Bronchial epithelial cell (primary cell): ENCODE measurements at regions not wholly inside any gene's neighbourhood (a gene's known extent, or its start where the extent isn't known, plus 50 kb on each side); places are given as distances from the start of the nearest gene placed in this dataset.
"Not testable (repeated sequence)": the region's sequence is repeated elsewhere in the genome, so short reads cannot be mapped to it uniquely, and the experiment has no call there.

Source experiments
- DNase-seq: peaks from one replicate; pipeline ENCODE4 v3.0.0-alpha.2; 2010; ENCODE audit warnings: low read depth
- FAIRE-seq: peaks from 2 replicates; lab custom pipeline; 2011; peaks lifted over from hg19 to GRCh38; lab: Jason Lieb, UNC
- H3K27me3 ChIP-seq: 2 replicates; pipeline ENCODE4 v1.5.1; 2011; ENCODE audit warnings: low read length; ENCODE audit not compliant: control insufficient read depth, insufficient read depth
- H3K36me3 ChIP-seq: 2 replicates; pipeline ENCODE4 v1.5.1; 2011; ENCODE audit warnings: low read length; ENCODE audit not compliant: control insufficient read depth, insufficient read depth
- H3K4me3 ChIP-seq: 2 replicates; pipeline ENCODE4 v1.5.1; 2011; ENCODE audit warnings: mild to moderate bottlenecking, low read depth, low read length, control low read depth
- TF ChIP-seq, protein P1 (sequence below): IDR thresholded peaks from 2 replicates; pipeline ENCODE4 v1.5.1; 2011; ENCODE audit warnings: mild to moderate bottlenecking, moderate library complexity, low read length, control low read depth, inconsistent platforms; ENCODE audit not compliant: insufficient read depth, severe bottlenecking

DNA sequence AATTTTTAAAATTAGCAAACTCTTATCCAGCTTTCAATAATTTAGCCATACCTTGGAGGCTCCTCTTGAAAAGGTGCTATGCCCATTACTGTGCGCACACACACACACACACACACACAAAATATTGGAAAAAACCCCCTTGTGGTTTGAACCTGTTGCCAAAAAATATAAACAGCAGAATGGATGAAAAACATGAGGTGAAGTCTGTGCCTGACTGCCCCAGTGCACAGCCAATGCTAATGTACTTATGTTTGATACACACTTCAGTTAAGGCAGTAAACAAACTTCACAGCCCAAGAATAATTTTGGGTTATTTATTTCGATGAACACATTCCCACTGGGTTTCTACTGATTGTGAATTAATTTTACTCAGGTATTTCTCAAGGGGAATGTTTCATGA lies 113.2 kb upstream of the SEM1 start:
- Histone ChIP-seq H3K27me3 (no peaks in the 10 kb centered on the region), H3K36me3 (no peaks in the 10 kb centered on the region), H3K4me3 (no peak overlapping the region)
- TF ChIP-seq, protein P1, sequence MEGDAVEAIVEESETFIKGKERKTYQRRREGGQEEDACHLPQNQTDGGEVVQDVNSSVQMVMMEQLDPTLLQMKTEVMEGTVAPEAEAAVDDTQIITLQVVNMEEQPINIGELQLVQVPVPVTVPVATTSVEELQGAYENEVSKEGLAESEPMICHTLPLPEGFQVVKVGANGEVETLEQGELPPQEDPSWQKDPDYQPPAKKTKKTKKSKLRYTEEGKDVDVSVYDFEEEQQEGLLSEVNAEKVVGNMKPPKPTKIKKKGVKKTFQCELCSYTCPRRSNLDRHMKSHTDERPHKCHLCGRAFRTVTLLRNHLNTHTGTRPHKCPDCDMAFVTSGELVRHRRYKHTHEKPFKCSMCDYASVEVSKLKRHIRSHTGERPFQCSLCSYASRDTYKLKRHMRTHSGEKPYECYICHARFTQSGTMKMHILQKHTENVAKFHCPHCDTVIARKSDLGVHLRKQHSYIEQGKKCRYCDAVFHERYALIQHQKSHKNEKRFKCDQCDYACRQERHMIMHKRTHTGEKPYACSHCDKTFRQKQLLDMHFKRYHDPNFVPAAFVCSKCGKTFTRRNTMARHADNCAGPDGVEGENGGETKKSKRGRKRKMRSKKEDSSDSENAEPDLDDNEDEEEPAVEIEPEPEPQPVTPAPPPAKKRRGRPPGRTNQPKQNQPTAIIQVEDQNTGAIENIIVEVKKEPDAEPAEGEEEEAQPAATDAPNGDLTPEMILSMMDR, result no peak
- FAIRE-seq (no peak), DNase-seq (no peak)

DNA sequence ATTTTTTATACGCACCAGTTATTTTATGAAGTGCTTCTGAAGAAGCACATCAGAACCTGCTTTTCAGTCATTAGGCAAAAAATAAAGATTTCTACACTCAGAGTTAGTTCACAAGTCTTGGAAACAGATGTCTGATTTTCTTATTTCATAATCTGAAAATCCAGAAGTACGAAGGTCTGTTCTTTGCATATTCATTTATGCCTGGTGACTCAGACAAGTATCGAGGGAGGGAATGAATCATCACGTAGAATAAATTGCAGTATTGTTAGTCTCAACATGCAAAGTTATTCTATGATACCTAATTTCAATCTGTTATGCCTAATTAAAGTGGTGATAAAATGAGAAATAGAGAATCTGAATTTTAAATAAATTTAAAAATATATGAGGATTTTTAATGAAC lies 113.6 kb upstream of the SEM1 start:
- no peak for FAIRE-seq
- peak; percentile 86 for DNase-seq
- Histone ChIP-seq H3K36me3 (no peaks in the 10 kb centered on the region), H3K4me3 (no peak overlapping the region), H3K27me3 (no peaks in the 10 kb centered on the region)
- TF ChIP-seq, protein P1, result no peak

DNA sequence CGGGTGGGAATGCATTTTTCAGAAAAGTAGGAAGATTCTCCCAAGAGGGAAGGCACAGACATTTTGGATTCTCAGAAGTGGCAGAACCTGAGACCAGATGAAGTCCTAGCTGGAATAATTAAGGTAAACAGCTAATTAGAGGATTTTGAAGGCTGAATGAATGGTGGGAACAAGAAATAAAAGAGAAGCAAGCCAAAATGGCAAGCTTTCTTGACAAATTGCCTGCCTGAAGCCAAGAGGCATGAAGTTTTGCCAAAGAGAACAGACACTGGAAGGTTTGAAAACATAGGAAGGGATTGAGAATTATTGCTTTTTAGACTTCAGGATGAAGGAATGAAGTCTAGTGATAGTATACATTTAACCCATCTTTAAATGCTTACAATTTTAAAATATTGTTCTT lies 115.0 kb upstream of the SEM1 start:
- DNase-seq, result no peak
- FAIRE-seq, result peak; percentile 47
- Histone ChIP-seq H3K36me3 (no peaks in the 10 kb centered on the region), H3K4me3 (no peak overlapping the region), H3K27me3 (no peaks in the 10 kb centered on the region)
- TF ChIP-seq, protein P1, result no peak

DNA sequence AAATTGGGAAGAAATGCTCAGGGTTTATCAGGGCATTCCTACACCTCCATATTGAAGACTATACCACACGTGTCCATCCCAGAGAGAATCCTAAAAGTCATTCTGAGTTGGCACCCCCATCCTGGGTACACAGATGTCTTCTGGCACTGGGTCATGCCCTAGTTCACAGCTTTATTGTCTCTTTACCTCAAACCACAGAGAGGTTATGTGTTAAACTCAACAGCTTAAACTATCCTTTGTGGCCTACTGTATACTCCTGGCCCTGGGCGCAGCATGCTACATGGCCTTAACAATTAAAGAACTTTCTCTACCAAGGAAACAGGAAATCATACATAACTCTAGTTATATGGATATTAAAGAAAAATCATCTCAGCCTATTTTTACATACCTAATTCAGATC lies 115.6 kb upstream of the SEM1 start:
- TF ChIP-seq, protein P1, result no peak
- FAIRE-seq, result no peak
- no peaks in the 10 kb centered on the region for H3K36me3 ChIP-seq
- no peaks in the 10 kb centered on the region for H3K27me3 ChIP-seq
- no peak for DNase-seq
- H3K4me3 ChIP-seq, result no peak overlapping the region

DNA sequence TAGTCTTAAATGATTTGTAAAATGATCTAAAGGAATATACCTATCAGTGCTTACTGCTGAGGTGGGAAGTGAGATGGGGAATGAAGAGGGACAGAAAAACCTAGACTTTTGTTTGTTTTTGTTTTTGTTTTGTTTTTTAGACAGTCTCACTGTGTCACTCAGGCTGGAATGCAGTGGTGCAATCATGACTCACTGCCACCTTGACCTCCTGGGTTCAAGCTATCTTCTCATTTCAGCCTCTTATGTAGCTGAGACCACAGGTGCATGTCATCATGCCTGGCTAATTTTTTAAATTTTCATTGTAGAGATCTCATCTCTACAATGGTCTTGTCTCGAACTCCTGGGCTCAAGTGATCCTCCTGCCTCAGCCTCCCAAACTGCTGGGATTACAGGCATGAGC lies 116.4 kb upstream of the SEM1 start:
- peak; percentile 13 for DNase-seq

DNA sequence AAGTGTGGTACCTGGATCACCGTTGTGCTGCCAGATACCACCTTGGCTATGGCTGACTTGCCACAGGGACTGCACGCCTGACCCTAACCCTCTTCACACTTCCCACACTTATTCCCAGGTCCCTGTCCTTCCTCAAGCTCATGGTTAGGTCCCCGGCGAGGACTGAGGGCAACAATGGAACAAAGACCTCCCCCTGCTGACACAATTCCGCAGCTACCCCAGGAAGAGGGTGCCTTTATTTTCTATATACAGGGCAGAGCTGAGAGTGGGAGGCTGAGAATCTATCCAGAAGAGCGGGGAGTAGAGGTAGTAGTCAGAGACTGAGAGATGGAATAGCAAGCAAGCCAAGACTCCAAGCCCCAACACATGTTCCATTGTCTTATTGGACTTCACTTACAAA lies 118.1 kb upstream of the SEM1 start:
- FAIRE-seq (no peak), DNase-seq (no peak)
- no peak overlapping the region for H3K4me3 ChIP-seq
- H3K36me3 ChIP-seq, result no peaks in the 10 kb centered on the region
- H3K27me3 ChIP-seq, result no peaks in the 10 kb centered on the region
- TF ChIP-seq, protein P1, result no peak

More for the DNA sequence above, 116.4 kb upstream of the SEM1 start:
- TF ChIP-seq, protein P1, result no peak
- Histone ChIP-seq H3K4me3 (no peak overlapping the region), H3K36me3 (no peaks in the 10 kb centered on the region), H3K27me3 (no peaks in the 10 kb centered on the region)
- no peak for FAIRE-seq

DNA sequence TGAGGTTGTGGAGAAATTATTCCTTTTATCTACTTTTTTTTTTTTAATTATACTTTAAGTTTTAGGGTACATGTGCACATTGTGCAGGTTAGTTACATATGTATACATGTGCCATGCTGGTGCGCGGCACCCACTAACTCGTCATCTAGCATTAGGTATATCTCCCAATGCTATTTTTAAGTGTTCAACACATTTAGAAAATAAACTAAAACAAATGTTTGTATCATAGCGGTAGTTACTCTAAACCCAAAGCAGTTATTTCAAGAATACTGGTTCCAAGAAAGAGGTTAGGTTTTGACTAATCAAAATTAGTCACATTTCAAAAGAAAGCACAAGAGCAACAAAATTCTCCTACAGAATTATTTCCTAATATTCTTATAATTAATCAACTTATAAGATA lies 119.5 kb upstream of the SEM1 start:
- not testable (repeated sequence) for H3K4me3 ChIP-seq, FAIRE-seq, DNase-seq, H3K27me3 ChIP-seq, H3K36me3 ChIP-seq
